SK-N-SH (cell line): ENCODE measurements at regions not wholly inside any gene's neighbourhood (a gene's known extent, or its start where the extent isn't known, plus 50 kb on each side); places are given as distances from the start of the nearest gene placed in this dataset.
"Not testable (repeated sequence)": the region's sequence is repeated elsewhere in the genome, so short reads cannot be mapped to it uniquely, and the experiment has no call there.

Source experiments
- CTCF ChIA-PET: fragments of 300-600, 350-600 bp; formaldehyde crosslinking; extraction: SDS; loops from one replicate; lab custom pipeline; 2021; lab: Yijun Ruan, JAX
- POLR2A ChIA-PET: fragments of 350-600 bp; sonication (Branson Sonifier 250); formaldehyde crosslinking; extraction: SDS; loops from one replicate; lab custom pipeline; 2020; ENCODE audit warnings: antibody characterized with exemption, inconsistent platforms; lab: Yijun Ruan, JAX
- DNase-seq: peaks from one replicate; pipeline ENCODE4 v3.0.0; 2012
- H2AFZ ChIP-seq: fragments of 200-600 bp; sonication (generic); 2 replicates; pipeline ENCODE4 v1.8.1; 2016; ENCODE audit warnings: antibody characterized with exemption, mild to moderate bottlenecking, low read depth
- H3F3A ChIP-seq: fragments of 200-600 bp; sonication (generic); replicated peaks from 2 replicates; pipeline ENCODE3; 2016; ENCODE audit warnings: antibody characterized with exemption, mild to moderate bottlenecking; ENCODE audit not compliant: insufficient read depth
- H3K27ac ChIP-seq, 2 experiments: fragments of 200-500 bp in 1 of 2; fragments of 200-600 bp in 1 of 2; sonication (Bioruptor generic) in 1 of 2; sonication (generic), shearing (Covaris generic) in 1 of 2; 2 replicates each; pipeline versions ENCODE4 v1.5.1 to v1.6.1; 2014 to 2016; ENCODE audit warnings: low read depth in 2 of 2, inconsistent platforms in 1 of 2, low read length in 1 of 2, mild to moderate bottlenecking in 1 of 2, mixed read lengths in 1 of 2
- H3K27me3 ChIP-seq: fragments of 200-600 bp; sonication (generic), shearing (Covaris generic); 2 replicates; pipeline ENCODE4 v1.6.1; 2016; ENCODE audit warnings: mixed run types; ENCODE audit not compliant: insufficient read depth
- H3K36me3 ChIP-seq, 2 experiments: fragments of 200-500 bp in 1 of 2; fragments of 200-600 bp in 1 of 2; sonication (Bioruptor generic) in 1 of 2; sonication (generic) in 1 of 2; replicated peaks in 1 of 2; 2 replicates each; pipeline versions ENCODE3 to v1.5.1; 2014 to 2016; ENCODE audit warnings: low read length in 1 of 2, mild to moderate bottlenecking in 1 of 2; ENCODE audit not compliant: insufficient read depth in 2 of 2, control insufficient read depth in 1 of 2
- H3K4me1 ChIP-seq, 2 experiments: fragments of 200-500 bp in 1 of 2; fragments of 200-600 bp in 1 of 2; sonication (Bioruptor generic) in 1 of 2; sonication (generic), shearing (Covaris generic) in 1 of 2; 2 replicates each; pipeline versions ENCODE4 v1.5.1 to v1.6.1; 2014 to 2016; ENCODE audit warnings: low read depth in 1 of 2, low read length in 1 of 2, mixed run types in 1 of 2; ENCODE audit not compliant: insufficient read depth in 2 of 2, control insufficient read depth in 1 of 2
- H3K4me2 ChIP-seq: fragments of 200-600 bp; sonication (generic), shearing (Covaris generic); 2 replicates; pipeline ENCODE4 v1.6.1; 2017; ENCODE audit warnings: mixed run types
- H3K4me3 ChIP-seq, 2 experiments: fragments of 200-500 bp in 1 of 2; fragments of 200-600 bp in 1 of 2; sonication (Bioruptor generic) in 1 of 2; sonication (generic), shearing (Covaris generic) in 1 of 2; 2 replicates each; pipeline versions ENCODE4 v1.5.1 to v1.8.1; 2014 to 2016; ENCODE audit warnings: low read depth in 2 of 2, inconsistent platforms in 1 of 2, low read length in 1 of 2, mild to moderate bottlenecking in 1 of 2, mixed read lengths in 1 of 2, moderate library complexity in 1 of 2
- H3K79me2 ChIP-seq: fragments of 200-600 bp; sonication (generic); 2 replicates; pipeline ENCODE4 v1.8.1; 2017; ENCODE audit warnings: mild to moderate bottlenecking; ENCODE audit not compliant: insufficient read depth
- H3K9ac ChIP-seq: fragments of 200-600 bp; sonication (generic); 2 replicates; pipeline ENCODE4 v1.6.1; 2017; ENCODE audit warnings: mixed run types
- H3K9me2 ChIP-seq: fragments of 200-600 bp; sonication (generic); 2 replicates; pipeline ENCODE4 v1.6.1; 2017; ENCODE audit warnings: mixed run types
- H3K9me3 ChIP-seq: fragments of 200-600 bp; sonication (generic); 2 replicates; pipeline ENCODE4 v1.6.1; 2017; ENCODE audit warnings: mixed run types, mild to moderate bottlenecking, moderate library complexity
- H4K20me1 ChIP-seq: fragments of 200-600 bp; sonication (generic); 2 replicates; pipeline ENCODE4 v1.6.1; 2017; ENCODE audit warnings: mild to moderate bottlenecking, mixed run types; ENCODE audit not compliant: insufficient read depth
- FOSL2 ChIP-seq: IDR thresholded peaks from 2 replicates; pipeline ENCODE4 v1.4.0; 2012; ENCODE audit warnings: low read depth, mild to moderate bottlenecking, moderate library complexity, borderline replicate concordance
- MAX ChIP-seq: IDR thresholded peaks from 2 replicates; pipeline ENCODE4 v1.4.0; 2012; ENCODE audit warnings: low read depth
- TCF12 ChIP-seq: IDR thresholded peaks from 2 replicates; pipeline ENCODE4 v1.4.0; 2012
- WGBS: methylation state at CpG from one replicate; pipeline ENCODE4 v1.1.6; 2017; ENCODE audit warnings: low lambda C conversion rate; 5-methylcytosine and 5-hydroxymethylcytosine counted together

GRCh38 chr16:29327631-29328408, 78.7 kb downstream of the NPIPB11 start:
- Histone ChIP-seq H2AFZ (peak overlapping the region; percentile 6; the same call in 1 of the 2 replicates), H3K27ac (peak overlapping the region in 1 of 2 experiments; percentile 49; a peak in 2 of 4 replicates), H3K4me2 (peak overlapping the region; percentile 38)
- H3K9ac ChIP-seq, H3K4me3 ChIP-seq, H3K27me3 ChIP-seq, H3K36me3 ChIP-seq, H3K9me3 ChIP-seq, H3K9me2 ChIP-seq, H3K79me2 ChIP-seq, H3F3A ChIP-seq, POLR2A ChIA-PET, H4K20me1 ChIP-seq, H3K4me1 ChIP-seq, CTCF ChIA-PET, DNase-seq: not testable (repeated sequence)
- TF ChIP-seq TCF12, result peak; percentile 40; the same call in 1 of the 2 replicates
- peak; percentile 46; the same call in 1 of the 2 replicates for TF ChIP-seq FOSL2
- 0 out of 2 replicates have a peak, but pooled peaks have one; percentile 19 for TF ChIP-seq MAX
- 30% methylated on average over 12 of the region's 12 CpGs for WGBS

- H3K27me3 ChIP-seq, H3K9me3 ChIP-seq, H3K36me3 ChIP-seq, DNase-seq, H3K4me1 ChIP-seq, H3K79me2 ChIP-seq, CTCF ChIA-PET, H3K9ac ChIP-seq, H3K27ac ChIP-seq, H2AFZ ChIP-seq, H3F3A ChIP-seq, H3K4me3 ChIP-seq, H3K9me2 ChIP-seq, POLR2A ChIA-PET, H3K4me2 ChIP-seq, H4K20me1 ChIP-seq: not testable (repeated sequence)
- 87% methylated on average over 6 of the region's 34 CpGs for WGBS
Observed at GRCh38 chr16:29326164-29327125, 80.1 kb downstream of the NPIPB11 start.

- CTCF ChIA-PET, POLR2A ChIA-PET, H3F3A ChIP-seq, H2AFZ ChIP-seq, H3K4me3 ChIP-seq, DNase-seq, H3K4me1 ChIP-seq, H4K20me1 ChIP-seq, H3K9me3 ChIP-seq, H3K9ac ChIP-seq, H3K27ac ChIP-seq, H3K4me2 ChIP-seq, H3K9me2 ChIP-seq, H3K79me2 ChIP-seq, H3K36me3 ChIP-seq, H3K27me3 ChIP-seq: not testable (repeated sequence)
- 89% methylated on average over 6 of the region's 6 CpGs for WGBS
Observed at GRCh38 chr16:29323725-29324124, 82.8 kb downstream of the NPIPB11 start.
